ENCODE measurements at regions not wholly inside any gene's neighbourhood (a gene's known extent, or its start where the extent isn't known, plus 50 kb on each side); places are given as distances from the start of the nearest gene placed in this dataset.

DNA sequence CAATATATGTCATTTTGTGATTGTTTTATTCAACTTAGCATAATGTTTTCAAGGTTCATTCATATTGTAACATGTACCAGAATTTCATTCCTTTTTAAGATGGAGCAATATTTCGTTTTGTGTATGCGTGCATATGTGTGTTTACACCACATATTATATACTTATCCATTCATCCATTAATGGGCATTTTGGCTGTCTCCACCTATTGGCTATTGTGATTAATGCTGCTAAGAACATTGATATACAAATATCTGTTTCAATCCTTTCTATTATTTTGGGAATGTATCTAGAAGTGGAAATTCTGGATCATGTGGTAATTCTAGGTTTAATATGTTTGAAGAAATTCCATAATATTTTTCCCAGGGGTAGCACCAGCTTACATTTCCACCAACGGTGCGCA is 403.9 kb upstream of the LMCD1 start:
- TF ChIP-seq, protein P1, sequence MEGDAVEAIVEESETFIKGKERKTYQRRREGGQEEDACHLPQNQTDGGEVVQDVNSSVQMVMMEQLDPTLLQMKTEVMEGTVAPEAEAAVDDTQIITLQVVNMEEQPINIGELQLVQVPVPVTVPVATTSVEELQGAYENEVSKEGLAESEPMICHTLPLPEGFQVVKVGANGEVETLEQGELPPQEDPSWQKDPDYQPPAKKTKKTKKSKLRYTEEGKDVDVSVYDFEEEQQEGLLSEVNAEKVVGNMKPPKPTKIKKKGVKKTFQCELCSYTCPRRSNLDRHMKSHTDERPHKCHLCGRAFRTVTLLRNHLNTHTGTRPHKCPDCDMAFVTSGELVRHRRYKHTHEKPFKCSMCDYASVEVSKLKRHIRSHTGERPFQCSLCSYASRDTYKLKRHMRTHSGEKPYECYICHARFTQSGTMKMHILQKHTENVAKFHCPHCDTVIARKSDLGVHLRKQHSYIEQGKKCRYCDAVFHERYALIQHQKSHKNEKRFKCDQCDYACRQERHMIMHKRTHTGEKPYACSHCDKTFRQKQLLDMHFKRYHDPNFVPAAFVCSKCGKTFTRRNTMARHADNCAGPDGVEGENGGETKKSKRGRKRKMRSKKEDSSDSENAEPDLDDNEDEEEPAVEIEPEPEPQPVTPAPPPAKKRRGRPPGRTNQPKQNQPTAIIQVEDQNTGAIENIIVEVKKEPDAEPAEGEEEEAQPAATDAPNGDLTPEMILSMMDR (IDR thresholded peaks at IDR 0.05 in 2 of 3, conservative IDR thresholded peaks at IDR 0.05 in 1 of 3; ENCODE audit: control insufficient read depth in 2 of 3, extremely low read depth in 1 of 3, insufficient read depth in 1 of 3, low read depth in 3 of 3, low read length in 3 of 3): no peak
- TF ChIP-seq, protein P2, sequence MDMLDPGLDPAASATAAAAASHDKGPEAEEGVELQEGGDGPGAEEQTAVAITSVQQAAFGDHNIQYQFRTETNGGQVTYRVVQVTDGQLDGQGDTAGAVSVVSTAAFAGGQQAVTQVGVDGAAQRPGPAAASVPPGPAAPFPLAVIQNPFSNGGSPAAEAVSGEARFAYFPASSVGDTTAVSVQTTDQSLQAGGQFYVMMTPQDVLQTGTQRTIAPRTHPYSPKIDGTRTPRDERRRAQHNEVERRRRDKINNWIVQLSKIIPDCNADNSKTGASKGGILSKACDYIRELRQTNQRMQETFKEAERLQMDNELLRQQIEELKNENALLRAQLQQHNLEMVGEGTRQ (IDR thresholded peaks at IDR 0.05; ENCODE audit: borderline replicate concordance, low read depth, low read length): no peak
